ENCODE measurements at regions not wholly inside any gene's neighbourhood (a gene's known extent, or its start where the extent isn't known, plus 50 kb on each side); places are given as distances from the start of the nearest gene placed in this dataset.

- peak; percentile 69 for DNase-seq (ENCODE audit: low spot score)
These were observed 125.1 kb downstream of the ETS2 start for GRCh38 chr21:38930853-38931252.

DNA sequence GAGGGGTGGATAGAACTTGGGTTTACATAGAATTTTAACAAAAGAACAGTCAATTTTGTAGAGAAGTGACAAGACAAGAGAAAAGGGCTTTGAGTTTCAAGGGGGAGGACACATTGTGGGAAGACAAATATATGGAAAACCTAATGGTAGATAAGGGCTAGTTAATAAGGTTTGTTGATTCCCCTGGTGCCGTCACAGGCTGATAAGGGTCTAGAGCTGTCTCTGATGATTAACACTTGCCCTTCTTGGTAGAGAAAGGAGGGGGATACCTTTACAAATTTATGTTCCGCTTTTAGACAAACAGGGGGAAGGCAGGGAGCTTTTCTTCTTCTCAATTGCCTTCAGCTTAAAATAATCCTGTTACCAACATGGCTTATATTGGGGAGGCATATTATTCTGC, 124.3 kb downstream of the ETS2 start:
- no peak for DNase-seq (ENCODE audit: low spot score)

- no peak for DNase-seq (ENCODE audit: low spot score)
These were observed 123.9 kb downstream of the ETS2 start for GRCh38 chr21:38929652-38930051.

DNA sequence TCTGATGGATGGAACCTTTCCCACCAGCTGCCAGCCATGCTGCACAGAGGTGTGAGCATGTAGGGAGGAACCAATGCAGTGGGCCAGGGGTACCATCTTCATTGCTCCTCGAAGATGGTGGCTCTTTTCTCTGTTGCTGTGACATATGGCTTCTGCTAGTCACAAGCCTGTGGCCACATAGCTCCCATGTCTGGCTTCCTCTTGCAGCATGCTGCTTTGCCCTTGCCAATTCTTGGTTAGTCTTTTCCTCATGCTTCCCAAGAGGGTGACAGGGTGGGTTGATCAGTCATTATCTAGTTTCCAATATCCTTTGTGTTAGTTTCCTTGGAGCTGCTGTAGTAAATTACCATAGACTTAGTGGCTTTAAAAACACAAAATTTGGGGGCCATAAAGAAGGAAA, 123.4 kb downstream of the ETS2 start:
- no peak for DNase-seq (ENCODE audit: low spot score)

- DNase-seq (ENCODE audit: low spot score), result no peak
These were observed 122.0 kb downstream of the ETS2 start for GRCh38 chr21:38927776-38928175.

DNA sequence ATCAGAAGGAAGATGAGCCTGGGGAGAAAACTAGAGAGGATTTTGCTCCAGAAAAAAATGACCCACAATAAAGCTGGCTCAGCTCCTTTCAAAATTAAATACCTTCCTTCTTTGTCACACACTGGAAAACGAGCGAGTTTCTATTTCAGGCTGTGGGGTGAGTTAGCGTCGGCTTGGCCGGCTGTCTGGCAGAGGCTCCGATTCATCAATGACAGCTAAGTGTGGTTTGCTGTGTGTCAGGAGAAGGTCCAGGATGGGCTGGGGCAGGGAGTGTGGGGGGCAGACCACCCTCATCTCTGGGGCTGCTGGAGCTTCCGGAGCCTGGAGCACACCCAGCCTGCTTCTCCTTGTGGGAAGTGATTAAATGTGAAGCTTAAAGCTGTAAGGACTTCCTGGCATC, 120.2 kb downstream of the ETS2 start:
- peak; percentile 93 for DNase-seq (ENCODE audit: low spot score)

- DNase-seq (ENCODE audit: low spot score), result no peak
These were observed 119.7 kb downstream of the ETS2 start for GRCh38 chr21:38925478-38925877.

DNA sequence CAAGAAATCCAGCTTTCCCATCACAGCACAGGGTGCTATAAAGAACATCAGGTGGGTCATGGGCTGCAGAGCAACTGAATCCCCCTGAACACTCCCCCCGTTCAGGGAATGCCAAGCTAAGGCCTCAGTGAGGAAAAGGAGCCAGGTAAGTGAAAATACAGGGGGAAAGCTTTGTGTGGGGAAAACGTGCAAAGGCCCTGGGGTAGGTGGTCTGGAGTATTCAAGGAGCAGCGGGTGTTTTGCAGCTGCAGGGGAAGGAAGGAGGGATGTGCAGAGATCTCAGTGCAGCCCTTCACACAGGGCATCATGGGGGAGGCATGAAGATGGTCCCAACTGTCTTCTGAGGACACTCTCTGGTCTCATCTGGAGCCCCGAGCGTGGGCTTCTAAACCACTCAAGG, 119.2 kb downstream of the ETS2 start:
- DNase-seq (ENCODE audit: low spot score), result no peak

DNA sequence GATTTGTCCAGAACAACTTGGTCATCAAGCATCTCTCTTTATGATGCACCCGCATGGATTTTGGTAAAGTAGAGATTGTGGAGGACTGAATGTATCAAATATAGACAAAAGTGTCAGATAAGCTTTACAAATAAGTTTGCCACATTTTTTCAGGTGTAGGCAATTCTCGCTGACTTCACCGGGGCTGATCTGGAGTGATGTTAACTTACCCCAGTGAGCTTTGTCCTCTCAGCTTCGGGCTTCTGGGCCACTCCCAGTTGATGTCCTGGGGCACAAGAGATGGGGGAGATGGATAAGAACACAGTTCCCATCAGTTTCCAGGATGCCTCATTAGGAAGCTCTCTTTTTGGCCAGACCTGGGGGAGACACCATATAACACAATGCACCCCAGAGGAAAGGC, 117.7 kb downstream of the ETS2 start:
- no peak for DNase-seq (ENCODE audit: low spot score)

GRCh38 chr21:38922474-38923235, 116.9 kb downstream of the ETS2 start:
- no peak for DNase-seq (ENCODE audit: low spot score)

GRCh38 chr21:38921511-38922251, 116.0 kb downstream of the ETS2 start:
- DNase-seq (ENCODE audit: low spot score), result no peak

- peak; percentile 68 for DNase-seq (ENCODE audit: low spot score)
These were observed 115.1 kb downstream of the ETS2 start for GRCh38 chr21:38920631-38921398.

GRCh38 chr21:38918607-38919346, 113.0 kb downstream of the ETS2 start:
- DNase-seq (ENCODE audit: low spot score), result no peak

DNA sequence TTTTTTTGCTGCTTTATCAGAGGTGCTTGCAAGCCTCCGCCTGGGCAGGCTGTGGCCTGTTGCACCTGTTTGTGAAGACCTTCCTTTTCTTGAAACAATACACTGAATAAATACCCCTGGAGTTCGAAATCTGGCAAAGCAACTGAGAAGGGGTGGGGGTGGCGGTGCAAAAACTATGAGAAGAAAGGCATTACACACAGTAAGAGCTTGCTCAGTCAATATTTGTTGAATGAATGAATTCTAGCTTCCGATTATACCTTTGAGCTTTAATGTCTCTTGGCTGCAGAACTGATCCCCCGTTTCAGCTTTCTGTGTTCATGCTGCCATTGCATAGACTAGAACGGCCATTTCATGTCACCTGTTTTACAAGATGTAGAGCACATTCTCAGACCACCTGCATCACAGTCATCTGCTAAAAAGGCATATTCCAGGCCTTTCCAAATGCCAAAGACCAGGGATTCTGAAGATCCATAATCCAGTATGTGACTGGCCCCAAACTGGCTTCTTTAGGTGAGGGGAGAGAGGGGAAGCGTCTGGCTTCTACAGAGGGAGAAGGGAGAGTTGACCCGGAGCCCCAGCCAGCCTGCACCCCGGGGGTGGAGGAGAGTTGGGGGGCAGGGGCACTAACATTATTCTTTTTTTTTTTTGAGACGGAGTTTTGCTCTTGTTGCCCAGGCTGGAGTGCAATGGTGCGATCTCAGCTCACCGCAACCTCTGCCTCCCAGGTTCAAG, 111.5 kb downstream of the ETS2 start:
- no peak for DNase-seq (ENCODE audit: low spot score)

- no peak for DNase-seq (ENCODE audit: low spot score)
These were observed 110.7 kb downstream of the ETS2 start for GRCh38 chr21:38916214-38916964.

DNA sequence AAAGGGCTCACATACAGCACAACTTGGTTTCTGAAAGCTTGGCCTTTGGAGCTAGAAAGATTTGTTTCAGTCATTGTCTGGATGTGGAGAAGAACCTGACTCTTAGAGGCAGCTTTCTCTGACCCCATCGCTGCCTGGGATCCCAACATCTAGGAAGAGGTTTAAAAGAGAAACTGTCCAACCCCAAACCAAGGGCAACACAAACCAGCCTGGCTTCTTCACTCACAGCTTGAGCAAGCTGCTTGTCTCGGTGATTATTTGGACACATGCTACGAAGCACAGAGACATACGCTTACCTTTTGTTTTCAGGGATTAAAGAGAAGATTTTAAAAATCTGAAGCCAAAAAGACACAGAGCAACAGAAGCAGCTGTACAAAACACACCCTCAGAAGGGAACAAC, 109.8 kb downstream of the ETS2 start:
- DNase-seq (ENCODE audit: low spot score), result no peak

GRCh38 chr21:38914528-38915293, 109.0 kb downstream of the ETS2 start:
- DNase-seq (ENCODE audit: low spot score), result no peak

- DNase-seq (ENCODE audit: low spot score), result no peak
These were observed 108.3 kb downstream of the ETS2 start for GRCh38 chr21:38913893-38914527.

GRCh38 chr21:38913120-38913892, 107.6 kb downstream of the ETS2 start:
- peak; percentile 76 for DNase-seq (ENCODE audit: low spot score)

All from GM03348 (cell line).